Cardiac muscle cell (in vitro differentiated cells and primary cell): ENCODE measurements at regions not wholly inside any gene's neighbourhood (a gene's known extent, or its start where the extent isn't known, plus 50 kb on each side); places are given as distances from the start of the nearest gene placed in this dataset.

ENCODE experiments used
- DNase-seq, 2 donors: peaks; one replicate each; pipeline versions ENCODE4 v3.0.0 to v3.0.0-alpha.2; 2010 to 2017; ENCODE audit warnings: low read depth in 1 of 2, low spot score in 1 of 2
- H3K27ac ChIP-seq: fragments of 200-600 bp; sonication (generic); 2 replicates; pipeline ENCODE4 v1.5.1; 2016
- H3K27me3 ChIP-seq: fragments of 200-600 bp; sonication (generic); 2 replicates; pipeline ENCODE4 v1.6.0; 2016; ENCODE audit warnings: control low read depth
- H3K36me3 ChIP-seq: fragments of 200-600 bp; sonication (generic); 2 replicates; pipeline ENCODE4 v1.5.1; 2016; ENCODE audit warnings: control low read depth
- H3K4me1 ChIP-seq: fragments of 200-600 bp; sonication (generic); 2 replicates; pipeline ENCODE4 v1.8.1; 2017; ENCODE audit warnings: low read depth, mild to moderate bottlenecking, mixed run types
- H3K4me3 ChIP-seq: fragments of 200-600 bp; sonication (generic); 2 replicates; pipeline ENCODE4 v1.5.1; 2016; ENCODE audit warnings: mild to moderate bottlenecking
- H3K9me3 ChIP-seq: fragments of 200-600 bp; sonication (generic); 2 replicates; pipeline ENCODE4 v1.5.1; 2017; ENCODE audit warnings: low read depth, mild to moderate bottlenecking, control low read depth
- CTCF ChIP-seq: IDR thresholded peaks from 2 replicates; pipeline ENCODE4 v1.5.1; 2012; ENCODE audit warnings: low read depth, mild to moderate bottlenecking, low read length

- Histone ChIP-seq H3K36me3 (no peaks in the 10 kb centered on the region), H3K27me3 (no peaks in the 10 kb centered on the region), H3K27ac (no peak overlapping the region), H3K9me3 (no peaks in the 10 kb centered on the region), H3K4me3 (no peak overlapping the region), H3K4me1 (no peaks in the 10 kb centered on the region)
- TF ChIP-seq CTCF, result no peak
- no peak for DNase-seq
Measured at GRCh38 chr1:55446351-55446750, 231.2 kb upstream of the USP24 start.

DNA sequence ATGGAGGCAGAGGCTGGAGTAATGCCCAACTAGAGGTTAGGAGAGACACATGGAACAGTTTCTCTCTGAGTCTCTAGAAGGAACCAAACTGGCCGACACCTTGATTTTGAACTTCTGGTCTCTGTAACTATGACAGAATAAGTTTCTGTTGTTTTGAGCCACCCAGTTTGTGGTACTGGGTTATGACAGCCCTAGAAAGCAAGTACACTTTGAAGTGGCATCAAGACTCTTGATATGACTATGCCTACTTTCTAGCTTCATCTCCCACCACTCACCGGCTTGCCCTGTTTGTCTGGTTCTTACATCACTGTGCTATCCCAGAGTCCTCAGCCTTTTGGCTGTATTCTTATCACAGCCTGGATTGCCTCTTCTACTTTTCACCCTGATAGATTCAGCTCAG, 230.3 kb upstream of the USP24 start:
- no peak for TF ChIP-seq CTCF
- H3K27me3 ChIP-seq, result no peaks in the 10 kb centered on the region
- no peak for DNase-seq
- H3K9me3 ChIP-seq, result no peaks in the 10 kb centered on the region
- no peak overlapping the region for H3K27ac ChIP-seq
- H3K4me3 ChIP-seq, result no peak overlapping the region
- H3K4me1 ChIP-seq, result no peaks in the 10 kb centered on the region
- H3K36me3 ChIP-seq, result no peaks in the 10 kb centered on the region

GRCh38 chr1:55444667-55445066, 229.5 kb upstream of the USP24 start:
- H3K27ac ChIP-seq, result no peak overlapping the region
- H3K36me3 ChIP-seq, result no peaks in the 10 kb centered on the region
- TF ChIP-seq CTCF, result no peak
- no peaks in the 10 kb centered on the region for H3K4me1 ChIP-seq
- no peak overlapping the region for H3K4me3 ChIP-seq
- no peaks in the 10 kb centered on the region for H3K27me3 ChIP-seq
- no peaks in the 10 kb centered on the region for H3K9me3 ChIP-seq
- DNase-seq, result no peak

- H3K27ac ChIP-seq, result no peak overlapping the region
Measured at GRCh38 chr1:55443175-55443915, 228.2 kb upstream of the USP24 start.

GRCh38 chr1:55441489-55441888, 226.3 kb upstream of the USP24 start:
- H3K27ac ChIP-seq, result no peak overlapping the region
- H3K36me3 ChIP-seq, result no peaks in the 10 kb centered on the region
- DNase-seq, result no peak
- H3K9me3 ChIP-seq, result no peaks in the 10 kb centered on the region
- H3K4me1 ChIP-seq, result no peaks in the 10 kb centered on the region
- H3K4me3 ChIP-seq, result no peak overlapping the region
- no peaks in the 10 kb centered on the region for H3K27me3 ChIP-seq
- TF ChIP-seq CTCF, result no peak

More at GRCh38 chr1:55443175-55443915, 228.2 kb upstream of the USP24 start:
- no peaks in the 10 kb centered on the region for H3K4me1 ChIP-seq
- no peak overlapping the region for H3K4me3 ChIP-seq
- H3K9me3 ChIP-seq, result no peaks in the 10 kb centered on the region
- H3K27me3 ChIP-seq, result no peaks in the 10 kb centered on the region
- DNase-seq, result peak in 1 of 2 donors; percentile 94
- no peak for TF ChIP-seq CTCF
- no peaks in the 10 kb centered on the region for H3K36me3 ChIP-seq
